ENCODE measurements at regions not wholly inside any gene's neighbourhood (a gene's known extent, or its start where the extent isn't known, plus 50 kb on each side); places are given as distances from the start of the nearest gene placed in this dataset.

- TF ChIP-seq FOXP4 (CRISPR knock-in tag; IDR thresholded peaks at IDR 0.05; ENCODE audit: borderline replicate concordance), result no peak
- no peak for TF ChIP-seq THAP7 (CRISPR knock-in tag; IDR thresholded peaks at IDR 0.05)
- TF ChIP-seq VEZF1 (CRISPR knock-in tag; IDR thresholded peaks at IDR 0.05), result no peak
- no peak for TF ChIP-seq RB1 (IDR thresholded peaks at IDR 0.05; ENCODE audit: low read depth)
- TF ChIP-seq ZFP1 (CRISPR knock-in tag; IDR thresholded peaks at IDR 0.05), result no peak
- no peak for TF ChIP-seq BACH1 (tag; IDR thresholded peaks at IDR 0.05)
- no peak for TF ChIP-seq RNF219 (CRISPR knock-in tag; IDR thresholded peaks at IDR 0.05)
- TF ChIP-seq ZNF311 (CRISPR knock-in tag; IDR thresholded peaks at IDR 0.05), result no peak
- TF ChIP-seq HES1 (IDR thresholded peaks at IDR 0.05; ENCODE audit: low read depth), result no peak
- TF ChIP-seq NFRKB (IDR thresholded peaks at IDR 0.05; ENCODE audit: low read depth), result no peak
- no peak for TF ChIP-seq TCF15 (CRISPR knock-in tag; IDR thresholded peaks at IDR 0.05)
Observed at GRCh38 chr6:104212977-104213668, 646.6 kb downstream of the HACE1 start (continued).
